ENCODE measurements at regions not wholly inside any gene's neighbourhood (a gene's known extent, or its start where the extent isn't known, plus 50 kb on each side); places are given as distances from the start of the nearest gene placed in this dataset.
"Not testable (repeated sequence)": the region's sequence is repeated elsewhere in the genome, so short reads cannot be mapped to it uniquely, and the experiment has no call there.

DNA sequence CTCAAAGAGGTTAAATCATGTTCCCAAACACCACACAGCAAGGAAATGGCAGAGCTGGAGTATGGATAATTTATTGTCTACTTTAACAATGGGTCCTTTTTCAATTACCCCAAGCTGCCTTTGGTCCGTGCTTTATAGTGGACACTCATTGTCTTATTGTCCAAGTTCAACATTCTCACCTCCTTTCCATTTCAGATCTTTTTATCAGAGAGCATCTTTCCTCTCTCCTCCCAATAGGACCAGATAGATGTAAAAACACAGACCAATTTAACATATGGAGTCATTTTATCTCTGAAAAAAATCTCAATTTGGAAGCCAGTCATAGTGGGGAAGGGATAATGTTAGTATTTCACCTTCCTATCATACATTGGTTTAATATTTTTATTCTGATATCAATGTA, 83.5 kb upstream of the WAC start:
- no peak for DNase-seq

DNA sequence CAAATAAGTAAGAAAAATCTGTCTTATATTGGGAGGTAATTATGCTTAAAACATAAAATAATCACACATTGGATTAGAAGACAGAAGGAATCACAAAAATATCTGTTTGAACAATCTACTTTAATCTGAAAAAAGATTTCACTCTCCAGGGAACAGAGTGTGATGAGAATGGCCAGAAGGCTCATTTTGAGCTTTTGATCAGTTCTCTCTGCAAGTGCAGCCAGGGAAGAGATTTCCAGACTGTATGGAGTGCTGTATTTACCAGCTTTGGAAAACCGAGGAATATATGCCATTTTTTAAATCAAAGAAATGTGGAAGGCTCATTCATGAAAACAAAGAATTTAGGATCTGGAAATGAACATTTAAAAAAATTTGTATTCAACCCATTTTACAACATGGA, 83.0 kb upstream of the WAC start:
- no peak for DNase-seq

DNA sequence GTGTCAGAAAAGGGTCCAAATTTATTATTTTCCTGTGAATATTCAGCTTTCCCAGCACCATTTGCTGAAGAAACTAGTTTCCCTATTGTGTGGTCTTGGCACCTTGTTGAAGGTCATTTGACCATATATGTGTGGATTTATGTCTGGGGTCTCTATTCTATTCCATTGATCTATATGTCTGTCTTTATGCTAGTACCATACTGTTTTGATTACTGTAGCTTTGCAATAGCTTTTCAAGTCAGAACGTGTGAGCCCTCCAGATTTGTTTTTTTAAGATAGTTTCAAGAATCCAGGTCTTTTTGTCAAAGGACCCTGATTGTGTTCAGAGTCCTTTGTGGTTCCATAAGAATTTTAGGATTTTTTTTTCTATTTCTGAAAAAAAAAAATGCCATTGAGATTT, 79.0 kb upstream of the WAC start:
- no peak for DNase-seq

DNA sequence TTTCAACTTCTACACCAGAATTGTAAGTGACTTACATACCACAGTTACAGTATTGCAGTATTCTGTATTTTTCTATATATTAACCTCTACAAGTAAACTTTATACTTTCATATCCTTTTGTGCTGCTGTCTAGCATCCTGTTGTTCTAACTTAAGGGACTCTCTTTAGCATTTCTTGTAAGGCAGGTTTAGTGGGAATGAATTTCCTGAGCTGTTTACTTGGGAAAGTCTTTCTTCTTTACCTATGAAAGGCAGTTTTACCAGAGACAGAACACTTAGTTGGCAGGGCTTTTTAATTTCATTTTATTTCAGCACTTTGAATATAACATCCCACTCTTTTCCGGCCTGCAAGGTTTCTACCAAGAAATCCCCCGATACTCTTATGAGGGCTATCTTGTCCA, 75.8 kb upstream of the WAC start:
- DNase-seq: no peak

DNA sequence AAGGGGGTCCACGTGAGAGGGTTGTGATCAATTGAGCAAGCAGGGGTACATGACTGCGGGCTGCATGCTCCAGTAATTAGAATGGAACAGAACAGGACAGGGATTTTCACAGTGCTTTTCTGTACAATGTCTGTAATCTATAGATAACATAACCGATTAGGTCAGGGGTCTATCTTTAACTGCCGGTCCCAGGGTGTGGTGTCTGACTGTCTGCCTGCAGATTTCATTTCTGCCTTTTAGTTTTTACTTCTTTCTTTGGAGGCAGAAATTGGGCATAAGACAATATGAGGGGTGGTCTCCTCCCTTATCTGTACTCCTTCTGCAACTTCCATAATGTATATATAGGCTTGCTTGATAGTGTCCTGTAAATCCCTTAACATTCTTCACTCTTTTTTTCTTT, 75.0 kb upstream of the WAC start:
- DNase-seq: not testable (repeated sequence)

DNA sequence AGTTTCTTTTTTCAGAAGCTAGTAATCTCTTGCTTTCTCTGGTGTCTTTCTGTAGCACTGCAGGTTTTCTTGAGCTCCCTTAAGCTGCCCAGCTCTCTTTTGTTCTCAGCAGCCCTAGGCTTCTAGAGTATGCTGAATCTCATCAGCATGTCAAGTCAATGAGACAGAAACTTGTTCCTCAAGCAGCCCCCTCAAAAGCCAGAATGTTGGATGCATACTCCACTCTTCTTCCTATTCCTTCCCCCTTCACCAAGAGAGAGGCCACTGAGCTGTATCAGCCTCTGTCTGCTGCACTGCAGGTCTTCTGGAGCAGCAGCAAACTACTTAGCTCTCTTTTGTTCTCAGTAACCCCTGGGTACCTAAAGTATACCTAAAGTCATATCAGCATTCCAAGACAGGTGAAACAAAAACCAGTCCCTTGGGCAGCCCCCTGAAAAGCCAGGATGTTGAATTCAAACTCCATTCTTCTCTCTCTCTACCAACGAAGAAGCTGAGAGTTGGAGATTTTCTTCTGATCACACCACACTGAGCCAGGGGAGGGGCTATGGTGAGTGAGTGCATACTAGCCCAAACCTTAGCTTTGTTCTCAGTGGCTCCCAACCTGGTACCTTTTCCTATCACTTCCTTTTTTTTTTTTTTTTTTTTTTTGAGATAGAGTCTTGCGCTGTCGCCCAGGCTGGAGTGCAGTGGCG, 73.3 kb upstream of the WAC start:
- DNase-seq: no peak

DNA sequence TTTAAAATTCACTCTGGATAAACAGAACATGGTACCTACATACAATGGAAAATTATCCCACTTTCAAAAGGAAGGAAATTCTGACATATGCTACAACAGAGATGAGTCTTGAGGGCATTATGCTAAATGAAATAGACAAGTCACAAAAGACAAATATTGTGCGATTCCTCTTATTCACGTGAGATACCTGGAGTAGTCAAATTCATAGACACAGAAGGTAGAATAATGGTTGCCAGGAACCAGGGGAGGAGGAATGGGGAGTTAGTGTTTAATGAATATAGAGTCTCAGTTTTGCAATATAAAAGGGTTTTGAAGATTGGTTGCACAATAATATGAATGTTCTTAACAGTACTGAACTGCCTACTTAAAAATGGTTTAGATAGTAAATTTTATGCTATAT, 69.8 kb upstream of the WAC start:
- DNase-seq: no peak

DNA sequence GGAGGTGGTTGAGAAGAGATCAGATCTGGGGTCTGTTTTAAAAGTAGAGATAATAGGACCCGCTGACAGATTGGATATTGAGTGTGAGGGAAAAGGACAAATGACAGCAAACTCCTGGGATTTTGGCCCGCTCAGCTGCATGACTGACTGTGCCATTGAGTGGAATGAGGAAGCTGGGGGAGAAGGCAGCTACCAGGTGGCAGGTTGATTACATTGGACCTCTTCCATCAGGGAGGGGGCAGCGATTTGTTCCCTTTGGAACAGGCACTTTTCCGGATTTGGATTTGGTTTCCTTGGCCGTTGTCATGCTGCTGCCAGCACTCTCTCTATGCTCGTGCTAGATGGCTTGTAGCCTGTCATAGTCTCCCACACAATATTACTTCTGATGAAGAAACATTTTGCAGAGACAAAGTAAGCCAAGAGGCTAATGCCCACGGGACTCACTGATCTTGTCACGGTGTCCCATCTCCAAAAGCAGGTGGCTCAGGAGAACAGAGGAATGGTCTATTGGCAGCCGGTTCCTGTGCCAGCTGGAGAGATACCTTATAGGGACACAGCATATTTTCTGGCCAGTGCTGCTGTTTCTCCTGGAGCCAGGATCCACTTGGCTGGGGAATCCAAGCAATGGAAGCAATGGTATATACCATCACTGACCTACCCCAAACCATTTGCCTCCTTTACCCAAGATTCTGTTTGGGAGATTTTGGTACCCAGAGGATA, 69.1 kb upstream of the WAC start:
- no peak for DNase-seq

DNA sequence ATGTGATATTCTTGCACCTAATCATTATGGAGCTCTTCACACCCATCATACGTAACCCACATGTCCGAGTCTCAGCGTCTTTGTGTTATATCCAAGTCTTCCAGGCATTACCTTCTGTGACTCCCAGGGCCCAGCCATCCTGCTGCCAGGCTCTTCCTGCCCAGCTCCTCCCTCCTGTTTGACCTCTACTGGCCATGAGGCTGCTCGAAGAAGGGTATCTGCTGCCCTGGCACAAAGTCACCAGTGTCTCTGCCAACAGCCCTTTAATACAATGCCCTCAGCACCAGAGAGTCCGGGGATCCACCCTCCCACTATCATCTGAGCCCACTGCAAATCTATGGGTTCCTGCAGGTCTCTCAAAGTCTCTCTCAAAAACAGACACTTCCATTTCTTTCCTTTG, 65.3 kb upstream of the WAC start:
- DNase-seq: no peak

DNA sequence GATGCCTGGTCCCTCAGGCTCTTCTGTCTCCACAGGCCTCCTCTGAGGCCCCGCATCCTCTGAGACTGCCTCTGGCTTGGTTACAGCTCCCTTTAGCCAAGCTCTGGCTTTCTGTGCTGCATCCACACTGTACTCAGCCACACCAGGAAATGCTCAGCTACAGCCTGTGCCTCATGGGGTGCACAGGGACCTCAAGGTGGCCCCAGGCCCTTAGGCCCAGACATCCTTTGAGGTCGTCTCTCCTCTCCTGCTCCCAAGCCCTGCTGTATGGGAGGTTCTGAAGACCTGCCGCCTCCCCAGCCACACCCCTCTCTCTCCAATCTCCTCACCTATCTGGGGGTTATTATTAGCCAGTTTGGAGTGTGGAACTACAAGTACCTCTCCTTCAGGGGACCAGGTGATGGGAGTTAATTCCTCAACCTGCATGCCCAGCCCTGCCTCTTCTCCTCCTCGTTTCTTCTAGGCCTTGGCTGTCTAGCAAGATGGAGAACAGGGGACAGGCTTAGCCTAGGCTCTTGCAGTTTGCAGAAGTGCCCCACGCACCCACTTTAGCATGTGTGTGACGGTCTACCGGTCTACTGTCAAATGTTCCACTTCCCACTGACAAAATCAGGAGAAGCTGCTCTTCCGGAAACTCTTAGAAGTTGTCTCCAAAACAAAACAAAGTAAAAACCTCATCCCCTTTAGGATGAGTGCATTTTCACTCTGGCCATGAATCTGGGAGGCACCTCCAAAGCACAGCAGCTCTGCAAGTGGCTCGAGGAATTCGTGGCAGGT, 64.0 kb upstream of the WAC start:
- DNase-seq: peak; percentile 35

DNA sequence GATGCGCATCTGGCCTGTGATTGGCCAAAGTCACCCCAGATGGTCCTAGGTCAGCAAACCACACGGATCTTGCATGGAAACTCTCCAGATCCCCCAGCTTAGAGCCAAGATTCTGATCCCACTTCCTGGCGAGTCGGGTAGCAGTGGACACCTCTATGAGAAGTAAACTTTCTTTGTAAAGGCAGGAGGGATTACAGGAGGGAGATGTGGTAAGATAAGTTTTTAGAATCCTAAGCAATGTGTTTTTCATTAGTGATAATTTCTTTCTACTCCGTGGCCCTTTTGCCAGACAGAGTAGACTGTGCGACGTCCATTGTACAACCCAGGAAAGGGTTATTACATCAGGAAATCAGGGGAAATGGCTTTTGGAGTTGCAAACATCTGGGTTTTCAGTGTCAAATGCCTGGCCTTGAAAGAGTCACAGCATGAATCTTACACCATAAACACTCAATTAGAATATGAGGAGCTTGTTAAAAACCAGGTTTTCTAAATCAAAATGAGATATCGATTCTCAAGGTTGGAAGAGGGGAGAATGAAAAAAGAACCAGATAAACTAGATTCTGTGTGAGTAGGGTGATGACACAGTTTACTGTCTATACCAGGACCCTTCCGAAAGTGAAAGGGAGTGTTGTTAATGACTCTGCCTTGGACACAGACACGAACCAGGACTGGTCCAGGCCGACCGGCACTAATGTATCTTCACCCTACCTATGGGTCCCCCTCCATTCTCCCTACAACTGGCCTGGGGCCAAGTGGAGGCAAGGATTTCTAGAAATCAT, 61.9 kb upstream of the WAC start:
- no peak for DNase-seq

DNA sequence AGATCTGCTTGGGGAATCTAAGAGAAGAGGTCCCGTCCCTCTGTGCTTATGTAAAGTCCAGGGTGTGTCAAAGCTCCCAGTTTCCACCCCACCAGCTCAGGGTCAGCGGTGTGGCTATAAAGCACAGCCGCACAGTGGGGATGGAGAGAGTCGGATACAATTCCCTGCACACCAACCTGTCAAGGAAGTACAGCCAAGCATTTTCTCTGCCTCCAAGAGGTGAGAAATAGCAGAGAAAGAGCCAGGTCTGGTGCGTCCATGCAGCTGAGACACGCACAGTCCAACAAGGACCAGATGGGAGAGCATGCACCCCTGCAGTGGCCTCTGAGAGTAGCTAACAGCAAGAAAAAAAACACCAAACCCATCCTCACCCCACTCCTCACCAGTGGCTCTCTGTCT, 61.3 kb upstream of the WAC start:
- no peak for DNase-seq

DNA sequence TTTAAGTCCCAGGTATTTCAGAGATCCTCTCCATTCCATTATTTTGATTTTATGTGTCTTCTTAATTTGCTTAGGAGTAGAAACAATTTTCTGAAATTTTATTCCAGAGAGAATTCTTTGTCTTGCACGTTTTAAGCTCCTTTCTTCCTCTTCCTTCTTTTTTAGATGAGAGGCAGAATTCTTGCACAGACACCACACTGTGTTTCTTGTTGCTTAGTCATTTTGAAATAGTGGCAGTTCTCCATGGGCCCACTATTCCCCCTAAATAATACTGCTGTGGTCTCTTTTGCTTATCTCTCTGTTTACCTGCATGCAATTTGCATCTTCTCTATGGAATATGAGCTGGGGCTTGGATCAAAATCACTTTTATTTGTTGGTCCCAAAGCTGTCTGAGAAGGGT, 54.3 kb upstream of the WAC start:
- peak; percentile 35 for DNase-seq

DNA sequence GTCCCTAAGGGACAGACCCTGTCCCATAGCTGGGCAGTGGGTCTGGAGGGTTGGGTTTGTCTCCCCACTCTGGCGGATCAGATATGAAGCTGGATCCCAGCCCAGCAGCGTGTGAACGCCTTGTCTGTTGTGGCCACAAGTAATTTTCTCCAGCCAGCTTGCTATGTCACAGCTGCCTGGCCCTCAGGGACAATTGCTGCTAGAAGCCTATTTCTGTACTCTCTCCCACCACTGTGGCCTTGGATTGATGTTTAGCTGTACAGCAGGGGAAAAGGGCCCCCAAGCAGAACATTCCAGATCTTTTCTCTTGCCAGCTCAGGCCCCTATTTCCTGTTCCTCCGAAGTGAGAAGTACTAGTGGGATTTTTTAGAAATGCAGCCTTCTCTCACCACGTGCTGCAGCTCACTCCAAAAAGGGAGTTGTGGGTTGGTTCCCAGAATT, 53.5 kb upstream of the WAC start:
- DNase-seq: no peak

DNA sequence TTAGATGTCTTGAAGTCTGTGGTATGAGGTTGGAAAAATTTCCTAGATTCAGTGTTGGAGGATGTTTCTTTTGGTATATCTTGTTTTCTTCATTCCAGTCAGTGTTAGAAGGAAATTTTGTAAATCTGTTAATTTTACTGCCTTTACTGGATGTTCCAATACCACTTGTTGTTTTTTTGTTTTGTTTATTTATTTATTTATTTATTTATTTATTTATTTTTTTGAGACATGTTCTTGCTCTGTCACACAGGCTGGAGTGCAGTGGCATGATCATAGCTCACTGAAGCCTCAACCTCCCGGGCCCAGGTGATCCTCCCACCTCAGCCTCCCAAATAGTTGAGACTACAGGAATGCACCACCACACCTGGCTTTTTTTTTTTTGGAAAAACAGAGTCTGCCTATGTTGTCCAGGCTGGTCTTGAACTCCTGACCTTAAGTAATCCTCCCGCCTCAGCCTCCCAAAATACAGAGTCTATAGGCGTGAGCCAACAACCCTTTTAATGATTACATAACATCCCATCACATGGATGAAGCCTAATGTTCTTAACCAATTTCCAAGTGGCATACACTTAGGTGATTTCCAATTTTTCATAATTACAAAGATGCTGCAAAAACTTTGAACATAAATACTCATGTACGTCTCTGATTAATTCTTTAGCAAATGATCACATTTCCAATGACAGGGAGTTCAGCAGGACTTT, 52.8 kb upstream of the WAC start:
- peak; percentile 63 for DNase-seq

DNA sequence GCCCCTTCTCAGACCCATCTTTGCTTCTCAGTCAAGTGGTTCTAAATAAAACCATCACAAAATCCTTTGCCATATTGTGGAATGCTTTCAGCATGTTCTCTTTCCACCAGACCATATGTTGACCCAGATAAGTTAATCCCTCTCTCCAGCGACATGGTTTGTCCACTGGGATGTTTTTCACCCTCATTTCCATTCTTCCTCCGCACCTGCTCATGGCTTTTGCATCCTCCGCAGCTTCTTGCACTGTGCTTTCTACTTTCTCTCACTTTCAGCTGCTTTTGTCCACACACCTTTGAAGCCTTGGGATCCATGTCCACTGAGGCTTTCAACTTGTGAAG, 52.3 kb upstream of the WAC start:
- no peak for DNase-seq

DNA sequence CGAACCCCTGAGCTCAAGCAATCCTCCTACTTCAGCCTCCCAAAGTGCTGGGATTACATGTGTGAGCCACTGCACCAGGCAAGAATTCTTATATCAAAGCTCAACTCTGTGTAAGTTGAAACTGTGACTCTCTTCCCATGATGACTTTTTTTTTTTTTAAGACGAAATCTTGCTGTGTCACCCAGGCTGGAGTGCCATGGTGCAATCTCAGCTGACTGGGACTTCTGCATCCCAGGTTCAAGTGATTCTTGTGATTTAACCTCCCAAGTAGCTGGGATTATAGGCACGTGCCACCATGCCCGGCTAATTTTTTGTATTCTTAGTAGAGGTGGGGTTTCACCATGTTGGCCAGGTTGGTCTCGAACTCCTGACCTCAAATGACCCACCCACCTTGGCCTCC, 51.6 kb upstream of the WAC start:
- DNase-seq: peak; percentile 55

DNA sequence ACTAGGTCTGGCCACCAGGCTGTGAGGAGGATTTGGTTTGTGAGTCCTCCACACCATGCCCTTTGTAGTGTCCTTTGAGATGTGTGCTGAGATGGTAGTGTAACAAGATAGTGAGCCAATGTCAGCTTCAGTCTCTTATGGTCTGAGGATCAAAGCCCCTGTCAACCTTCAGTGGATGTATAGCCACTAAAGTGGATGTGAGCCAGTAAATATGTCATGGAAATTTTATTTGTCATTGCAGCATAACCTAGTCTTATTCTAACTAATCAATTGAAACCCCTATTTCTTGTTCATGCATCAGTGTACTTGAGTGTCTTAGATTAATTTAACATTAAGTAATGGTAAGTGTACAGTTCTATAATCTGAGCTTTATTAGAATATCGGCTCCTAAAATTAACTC, 51.0 kb upstream of the WAC start:
- no peak for DNase-seq
